ENCODE measurements at regions not wholly inside any gene's neighbourhood (a gene's known extent, or its start where the extent isn't known, plus 50 kb on each side); places are given as distances from the start of the nearest gene placed in this dataset.

DNA sequence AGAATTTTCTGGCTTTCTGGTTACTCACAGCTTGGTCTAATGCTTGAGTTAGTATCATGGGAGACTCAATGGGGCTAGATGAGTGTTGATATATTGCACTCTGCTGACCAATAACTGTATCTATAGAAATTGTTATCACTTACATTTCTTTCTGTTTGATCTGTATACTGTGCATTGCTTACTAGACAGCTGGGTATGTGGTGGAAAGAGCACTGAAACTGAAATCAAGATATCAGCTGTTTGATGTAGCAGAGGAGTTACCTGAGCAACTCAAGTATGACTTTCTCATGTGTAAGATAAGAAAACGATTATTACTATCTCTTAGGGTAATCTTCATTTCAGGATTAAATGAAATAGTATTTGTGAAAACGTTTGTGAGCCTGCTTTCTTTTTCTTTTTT lies 183.0 kb downstream of the SLC15A5 start:
- Mint-ChIP-seq H3K4me3 (no peak overlapping the region), H3K9me3 (ENCODE audit: low read depth) (no peaks in the 10 kb centered on the region), H3K4me1 (no peaks in the 10 kb centered on the region), H3K27me3 (no peaks in the 10 kb centered on the region), H3K27ac (no peak overlapping the region), H3K36me3 (no peaks in the 10 kb centered on the region)
- DNase-seq (no peak), ATAC-seq (no peak)
- CTCF ChIA-PET, result no interaction called here

DNA sequence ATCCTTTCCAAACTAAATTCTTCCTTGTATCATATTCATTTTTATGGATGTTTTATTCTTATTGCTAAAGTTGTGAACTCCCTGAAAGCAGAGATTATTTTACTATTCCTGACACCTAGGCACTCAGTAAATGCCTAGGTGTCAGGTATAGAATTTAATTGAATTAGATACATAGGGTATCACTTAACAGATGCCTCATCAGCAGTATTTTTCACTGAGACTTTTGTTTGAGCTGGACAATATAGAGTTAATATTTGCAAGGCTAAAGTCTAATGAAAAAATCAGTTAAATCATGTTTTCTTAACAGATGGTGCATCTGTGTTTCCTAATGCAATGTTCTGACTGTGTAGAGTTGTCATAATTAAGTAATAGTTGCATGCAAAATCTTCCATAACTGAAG lies 182.7 kb downstream of the DERA start:
- CTCF ChIA-PET, result no interaction called here
- Mint-ChIP-seq H3K27me3 (no peaks in the 10 kb centered on the region), H3K27ac (no peak overlapping the region)

DNA sequence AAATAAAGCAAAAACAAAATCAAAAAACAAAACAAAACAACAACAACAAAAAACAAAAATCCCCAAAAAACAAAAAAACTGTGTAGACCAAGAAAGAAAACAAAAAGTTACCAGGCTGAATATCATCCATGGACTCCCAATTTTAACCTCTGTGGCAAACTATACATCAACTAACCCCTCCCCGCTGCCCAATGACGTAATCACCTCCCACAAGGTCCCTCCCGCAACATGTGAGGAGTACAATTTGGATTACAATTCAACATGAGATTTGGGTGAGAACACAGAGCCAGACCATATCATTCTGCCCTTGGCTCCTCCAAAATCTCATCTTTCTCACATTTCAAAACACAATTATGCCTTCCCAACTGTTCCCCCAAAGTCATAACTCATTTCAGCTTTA lies 179.8 kb downstream of the DERA start:
- no peaks in the 10 kb centered on the region for H3K27me3 Mint-ChIP-seq
- H3K27ac Mint-ChIP-seq, result no peak overlapping the region
- no peaks in the 10 kb centered on the region for H3K36me3 Mint-ChIP-seq
- H3K4me3 Mint-ChIP-seq, result no peak overlapping the region
- no peaks in the 10 kb centered on the region for H3K4me1 Mint-ChIP-seq
- no peaks in the 10 kb centered on the region for H3K9me3 Mint-ChIP-seq (ENCODE audit: low read depth)
- DNase-seq, result no peak
- no peak for ATAC-seq
- CTCF ChIA-PET, result no interaction called here

More for the DNA sequence above, 182.7 kb downstream of the DERA start:
- Mint-ChIP-seq H3K36me3 (no peaks in the 10 kb centered on the region), H3K4me3 (no peak overlapping the region), H3K4me1 (no peaks in the 10 kb centered on the region), H3K9me3 (ENCODE audit: low read depth) (no peaks in the 10 kb centered on the region)
- ATAC-seq, result no peak
- no peak for DNase-seq

DNA sequence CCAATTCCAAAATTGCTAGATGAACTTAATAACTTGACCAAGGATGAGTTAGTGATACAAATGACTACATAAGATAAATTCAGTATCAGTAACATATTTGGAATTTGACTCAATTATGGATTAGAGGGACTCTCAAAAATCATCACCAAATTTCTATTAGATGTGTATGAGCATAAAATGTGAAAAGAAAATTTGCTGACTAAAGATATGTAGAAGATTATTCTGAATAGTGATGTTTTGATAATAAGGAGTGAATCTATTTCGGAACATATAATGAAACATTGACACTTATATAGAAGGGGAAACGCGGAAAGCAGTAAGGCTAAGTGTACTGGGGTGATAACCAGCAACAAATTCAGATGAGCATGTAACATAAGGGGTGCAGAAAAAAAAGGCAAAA lies 177.3 kb downstream of the DERA start:
- Mint-ChIP-seq H3K36me3 (no peaks in the 10 kb centered on the region), H3K27me3 (no peaks in the 10 kb centered on the region), H3K27ac (no peak overlapping the region), H3K4me3 (no peak overlapping the region), H3K4me1 (no peaks in the 10 kb centered on the region), H3K9me3 (ENCODE audit: low read depth) (no peaks in the 10 kb centered on the region)
- ATAC-seq (no peak), DNase-seq (no peak)
- CTCF ChIA-PET, result no interaction called here

Measured in activated CD8-positive, alpha-beta memory T cell treated with anti-CD3 and anti-CD28 coated beads, Interleukin-2, amount 10 ng/mL, durations not matched to agents 7 days and 5 days (primary cell).